NB4 (cell line): ENCODE measurements at regions not wholly inside any gene's neighbourhood (a gene's known extent, or its start where the extent isn't known, plus 50 kb on each side); places are given as distances from the start of the nearest gene placed in this dataset.

Experiments used
- POLR2A ChIP-seq: IDR thresholded peaks from 2 replicates; pipeline ENCODE4 v1.6.1; 2011; ENCODE audit warnings: mild to moderate bottlenecking; ENCODE audit not compliant: insufficient read length; ENCODE audit errors: extremely low read depth
- TF ChIP-seq, protein P1 (sequence below): IDR thresholded peaks from one replicate; pipeline ENCODE4 v1.5.1; 2012; ENCODE audit warnings: low read depth, low read length
- TF ChIP-seq, protein P2 (sequence below): IDR thresholded peaks from 2 replicates; pipeline ENCODE4 v1.6.1; 2011; ENCODE audit warnings: low read depth, low read length

DNA sequence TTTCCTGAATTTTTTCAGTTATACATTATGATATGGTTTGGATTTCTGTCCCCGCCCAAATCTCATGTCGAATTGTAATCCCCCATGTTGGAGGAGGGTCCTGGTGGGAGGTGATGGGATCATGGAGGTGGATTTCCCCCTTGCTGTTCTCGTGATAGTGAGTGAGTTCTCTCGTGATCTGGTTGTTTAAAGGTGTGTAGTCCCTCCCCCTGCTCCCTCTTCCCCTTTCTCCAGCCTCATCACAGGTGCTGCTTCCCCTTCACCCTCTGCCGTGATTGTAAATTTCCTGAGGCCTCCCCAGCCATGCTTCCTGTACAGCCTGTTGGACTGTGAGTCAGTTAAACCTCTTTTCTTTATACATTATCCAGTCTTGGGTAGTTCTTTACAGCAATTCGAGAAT lies 93.2 kb upstream of the HNRNPU start:
- TF ChIP-seq, protein P1, sequence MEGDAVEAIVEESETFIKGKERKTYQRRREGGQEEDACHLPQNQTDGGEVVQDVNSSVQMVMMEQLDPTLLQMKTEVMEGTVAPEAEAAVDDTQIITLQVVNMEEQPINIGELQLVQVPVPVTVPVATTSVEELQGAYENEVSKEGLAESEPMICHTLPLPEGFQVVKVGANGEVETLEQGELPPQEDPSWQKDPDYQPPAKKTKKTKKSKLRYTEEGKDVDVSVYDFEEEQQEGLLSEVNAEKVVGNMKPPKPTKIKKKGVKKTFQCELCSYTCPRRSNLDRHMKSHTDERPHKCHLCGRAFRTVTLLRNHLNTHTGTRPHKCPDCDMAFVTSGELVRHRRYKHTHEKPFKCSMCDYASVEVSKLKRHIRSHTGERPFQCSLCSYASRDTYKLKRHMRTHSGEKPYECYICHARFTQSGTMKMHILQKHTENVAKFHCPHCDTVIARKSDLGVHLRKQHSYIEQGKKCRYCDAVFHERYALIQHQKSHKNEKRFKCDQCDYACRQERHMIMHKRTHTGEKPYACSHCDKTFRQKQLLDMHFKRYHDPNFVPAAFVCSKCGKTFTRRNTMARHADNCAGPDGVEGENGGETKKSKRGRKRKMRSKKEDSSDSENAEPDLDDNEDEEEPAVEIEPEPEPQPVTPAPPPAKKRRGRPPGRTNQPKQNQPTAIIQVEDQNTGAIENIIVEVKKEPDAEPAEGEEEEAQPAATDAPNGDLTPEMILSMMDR = no peak
- no peak for TF ChIP-seq POLR2A
- TF ChIP-seq, protein P2, sequence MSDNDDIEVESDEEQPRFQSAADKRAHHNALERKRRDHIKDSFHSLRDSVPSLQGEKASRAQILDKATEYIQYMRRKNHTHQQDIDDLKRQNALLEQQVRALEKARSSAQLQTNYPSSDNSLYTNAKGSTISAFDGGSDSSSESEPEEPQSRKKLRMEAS = no peak
